GM21515 (cell line): ENCODE measurements at regions not wholly inside any gene's neighbourhood (a gene's known extent, or its start where the extent isn't known, plus 50 kb on each side); places are given as distances from the start of the nearest gene placed in this dataset.
"Not testable (repeated sequence)": the region's sequence is repeated elsewhere in the genome, so short reads cannot be mapped to it uniquely, and the experiment has no call there.

Experiments used
- ATAC-seq: cut with Tn5 transposase; IDR thresholded peaks from one replicate; pipeline ENCODE4 v1.9.1; 2021; ENCODE audit not compliant: unreplicated experiment

- ATAC-seq, result no peak
These were observed 289.5 kb downstream of the OMA1 start for GRCh38 chr1:58257003-58257402.

GRCh38 chr1:58256546-58256945 lies 290.0 kb downstream of the OMA1 start:
- no peak for ATAC-seq

GRCh38 chr1:58256041-58256440 lies 290.5 kb downstream of the OMA1 start:
- ATAC-seq, result no peak

GRCh38 chr1:58255192-58255591 lies 291.3 kb downstream of the OMA1 start:
- ATAC-seq, result no peak

GRCh38 chr1:58251430-58252073 lies 295.0 kb downstream of the OMA1 start:
- ATAC-seq, result no peak

GRCh38 chr1:58250587-58250948 lies 296.0 kb downstream of the OMA1 start:
- no peak for ATAC-seq

- no peak for ATAC-seq
These were observed 296.6 kb downstream of the OMA1 start for GRCh38 chr1:58249737-58250586.

GRCh38 chr1:58249388-58249736 lies 297.2 kb downstream of the OMA1 start:
- ATAC-seq, result no peak

GRCh38 chr1:58248791-58249190 lies 297.7 kb downstream of the OMA1 start:
- no peak for ATAC-seq

GRCh38 chr1:58248072-58248471 lies 298.5 kb downstream of the OMA1 start:
- ATAC-seq, result no peak

GRCh38 chr1:58246549-58246948 lies 300.0 kb downstream of the OMA1 start:
- ATAC-seq, result no peak

GRCh38 chr1:58244872-58245271 lies 301.7 kb downstream of the OMA1 start:
- no peak for ATAC-seq

- ATAC-seq, result no peak
These were observed 307.7 kb downstream of the OMA1 start for GRCh38 chr1:58238846-58239245.

GRCh38 chr1:58233729-58234128 lies 312.8 kb downstream of the OMA1 start:
- no peak for ATAC-seq

- ATAC-seq, result peak; percentile 54
These were observed 315.3 kb downstream of the OMA1 start for GRCh38 chr1:58231204-58231603.

GRCh38 chr1:58227604-58228003 lies 318.9 kb downstream of the OMA1 start:
- ATAC-seq, result no peak

- no peak for ATAC-seq
These were observed 323.0 kb downstream of the OMA1 start for GRCh38 chr1:58223522-58223921.

GRCh38 chr1:58220836-58221472 lies 325.6 kb downstream of the OMA1 start:
- no peak for ATAC-seq

GRCh38 chr1:58216169-58216568 lies 330.4 kb downstream of the OMA1 start:
- ATAC-seq, result not testable (repeated sequence)

- ATAC-seq, result no peak
These were observed 331.9 kb downstream of the OMA1 start for GRCh38 chr1:58214674-58215073.

GRCh38 chr1:58211869-58212268 lies 334.7 kb downstream of the OMA1 start:
- no peak for ATAC-seq

GRCh38 chr1:58209575-58209974 lies 337.0 kb downstream of the OMA1 start:
- ATAC-seq, result no peak
